ENCODE measurements at regions not wholly inside any gene's neighbourhood (a gene's known extent, or its start where the extent isn't known, plus 50 kb on each side); places are given as distances from the start of the nearest gene placed in this dataset.

DNA sequence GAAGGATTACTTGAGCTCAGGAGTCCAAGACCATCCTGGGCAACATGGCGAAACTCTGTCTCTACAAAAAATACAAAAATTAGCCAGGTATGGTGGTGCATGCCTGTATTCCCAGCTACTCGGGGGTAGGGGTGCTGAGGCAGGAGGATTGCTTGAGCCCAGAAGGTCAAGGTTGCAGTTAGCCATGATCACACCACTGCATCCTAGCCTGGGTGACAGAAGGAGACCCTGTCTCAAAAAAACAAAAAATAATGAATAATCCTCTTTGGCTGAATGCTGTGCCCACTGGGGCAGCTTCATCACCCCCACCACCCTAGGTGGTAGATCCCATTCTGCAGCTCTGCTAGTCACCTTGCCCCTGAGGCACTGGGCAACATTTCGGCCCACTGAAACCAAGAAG is 109.4 kb downstream of the ZFP36L2 start:
- Mint-ChIP-seq H3K27me3 (no peaks in the 10 kb centered on the region), H3K4me3 (no peak overlapping the region), H3K4me1 (peaks cover 17 to 57% (median 37%) of the 10 kb centered on the region in 4 donors), H3K36me3 (peaks cover 9 to 23% (median 15%) of the 10 kb centered on the region in 3 donors), H3K9me3 (peaks cover 0 to 15% (median 10%) of the 10 kb centered on the region in 9 donors), H3K27ac (peak overlapping the region in 3 of 10 donors; percentile 44 to 54 (median 53))
- DNase-seq (no peak), ATAC-seq (no peak)
- POLR2A ChIA-PET = interaction anchor here (0.7 kb wide), 1 partner anchor 109 kb away, joined by 3 read pairs; the partner anchor contains the start of gene ZFP36L2

DNA sequence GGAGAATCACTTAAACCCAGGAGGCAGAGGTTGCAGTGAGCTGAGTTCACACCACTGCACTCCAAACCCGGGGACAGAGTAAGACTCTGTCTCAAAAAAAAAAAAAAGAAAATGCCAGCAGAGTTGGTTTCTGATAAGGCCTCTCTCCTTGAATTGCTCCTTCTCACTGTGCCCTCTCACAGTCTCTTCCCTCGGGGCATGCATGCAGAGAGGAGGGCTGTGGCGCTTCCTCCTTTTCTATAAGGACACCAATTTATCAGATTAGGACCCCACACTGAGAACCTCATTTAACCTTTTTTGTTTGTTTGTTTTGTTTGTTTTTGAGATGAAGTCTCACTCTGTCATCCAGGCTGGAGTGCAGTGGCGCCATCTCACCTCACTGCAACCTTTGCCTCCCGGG is 110.5 kb downstream of the ZFP36L2 start:
- Mint-ChIP-seq H3K4me1 (peaks cover 15 to 50% (median 33%) of the 10 kb centered on the region in 4 donors), H3K36me3 (peaks cover 9 to 23% (median 15%) of the 10 kb centered on the region in 3 donors), H3K4me3 (no peak overlapping the region), H3K27ac (no peak overlapping the region), H3K9me3 (peaks cover 0 to 15% (median 10%) of the 10 kb centered on the region in 9 donors), H3K27me3 (no peaks in the 10 kb centered on the region)
- ATAC-seq = no peak
- DNase-seq = no peak
- POLR2A ChIA-PET = interaction anchor here (1.1 to 1.7 kb wide), 2 partner anchors 10 to 14 kb away, joined by 3 to 5 read pairs; no protein-coding TSS in a partner anchor

DNA sequence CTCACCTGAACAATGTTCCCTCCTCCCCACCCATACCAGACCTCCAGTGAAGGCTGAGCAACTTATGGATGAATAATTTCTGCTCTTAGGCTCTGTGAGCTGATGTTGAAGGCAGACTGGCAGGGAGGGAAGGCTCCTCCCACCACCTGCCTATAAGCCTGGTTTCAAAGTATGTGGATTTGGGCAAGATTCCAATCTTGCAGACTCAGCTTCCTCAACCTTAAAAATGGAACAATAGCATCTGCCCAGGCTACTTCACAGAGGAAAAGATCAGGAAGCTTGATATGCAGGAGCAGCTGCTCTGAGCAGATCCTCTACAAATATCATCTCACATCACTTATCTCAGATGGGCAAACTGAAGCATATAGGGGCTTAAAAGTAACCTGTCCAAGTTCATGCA is 112.2 kb downstream of the ZFP36L2 start:
- Mint-ChIP-seq H3K4me3 (no peak overlapping the region), H3K27ac (peak overlapping the region in 4 of 10 donors; percentile 7 to 76 (median 64))
- POLR2A ChIA-PET = interaction anchor here (0.8 to 1.7 kb wide), 3 partner anchors 10 to 15 kb away, joined by 3 to 5 read pairs (median 3); no protein-coding TSS in a partner anchor

DNA sequence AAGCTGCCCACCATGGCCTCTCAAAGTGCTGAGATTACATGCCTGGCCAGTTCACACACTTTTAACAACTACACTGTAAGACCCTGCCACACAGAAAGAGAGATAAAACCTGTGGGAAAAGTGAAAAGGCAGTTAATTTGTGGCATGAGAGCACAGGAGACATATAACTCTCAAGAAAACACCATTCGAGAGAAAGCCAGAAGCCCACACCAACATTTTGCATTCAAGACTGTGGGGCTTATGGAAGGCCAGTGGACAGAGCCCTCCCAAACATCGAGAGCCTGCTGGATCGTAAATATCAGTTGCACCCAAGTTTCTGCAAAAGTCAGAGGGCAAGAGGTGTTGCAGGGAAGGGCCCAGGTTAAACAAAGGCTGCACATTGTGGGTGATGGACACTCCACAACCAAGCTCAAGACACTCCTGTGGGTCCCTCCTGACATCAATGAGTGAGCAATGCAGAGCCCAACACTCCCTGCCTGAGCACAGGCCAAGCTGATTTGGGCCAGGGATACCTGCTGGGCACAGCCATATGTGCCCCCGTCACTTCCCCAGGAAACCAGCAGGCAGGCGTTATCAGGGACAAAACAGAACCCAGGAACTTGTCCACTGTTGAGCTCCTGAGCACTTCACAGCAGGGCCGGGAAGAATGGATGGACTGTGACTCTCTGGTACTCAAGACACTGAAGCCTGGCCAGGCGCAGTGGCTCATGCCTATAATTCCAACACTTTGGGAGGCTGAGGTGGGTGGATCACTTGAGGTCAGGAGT is 114.4 kb downstream of the ZFP36L2 start:
- POLR2A ChIA-PET = interaction anchor here (0.6 to 1.5 kb wide), 4 partner anchors 11 to 451 kb away, joined by 3 to 7 read pairs (median 3); no protein-coding TSS in a partner anchor
- ATAC-seq (no peak), DNase-seq (no peak)
- Mint-ChIP-seq H3K27me3 (no peaks in the 10 kb centered on the region), H3K9me3 (no peaks in the 10 kb centered on the region), H3K4me3 (no peak overlapping the region), H3K36me3 (peaks cover 0 to 6% (median 2%) of the 10 kb centered on the region in 3 donors), H3K4me1 (peaks cover 30 to 62% (median 56%) of the 10 kb centered on the region in 4 donors), H3K27ac (peak overlapping the region in 2 of 10 donors; percentile 32 to 53)

More for the DNA sequence above, 112.2 kb downstream of the ZFP36L2 start:
- Mint-ChIP-seq H3K27me3 (no peaks in the 10 kb centered on the region), H3K4me1 (peaks cover 22 to 57% (median 40%) of the 10 kb centered on the region in 4 donors), H3K36me3 (peaks cover 9 to 17% (median 9%) of the 10 kb centered on the region in 3 donors), H3K9me3 (peaks cover 0 to 10% (median 6%) of the 10 kb centered on the region in 9 donors)
- DNase-seq (no peak), ATAC-seq (no peak)

DNA sequence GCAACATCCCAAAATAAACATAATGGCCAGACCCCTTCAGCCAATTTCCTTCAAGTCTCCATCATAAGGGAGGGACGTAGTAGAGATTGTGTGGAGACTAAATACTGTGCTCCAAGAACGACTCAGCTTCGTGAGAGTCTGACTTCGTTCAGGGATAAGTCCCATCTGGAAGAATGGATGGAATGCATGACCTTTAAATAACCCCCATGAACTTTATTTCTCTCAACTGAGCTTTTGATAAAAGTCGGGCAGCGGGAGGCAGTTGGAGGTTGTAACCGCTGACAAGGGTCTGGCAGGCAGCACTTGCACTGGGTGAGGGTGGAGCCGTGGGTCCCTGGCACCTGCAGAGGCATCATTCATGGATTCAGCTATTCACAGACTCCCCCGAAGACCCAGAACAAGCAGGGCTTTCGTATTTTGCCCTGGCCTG is 115.9 kb downstream of the ZFP36L2 start:
- Mint-ChIP-seq H3K27ac (peak overlapping the region in 2 of 10 donors; percentile 32 to 84), H3K27me3 (no peaks in the 10 kb centered on the region), H3K4me1 (peaks cover 32 to 69% (median 66%) of the 10 kb centered on the region in 4 donors), H3K36me3 (peaks cover 0 to 8% (median 0%) of the 10 kb centered on the region in 3 donors), H3K4me3 (no peak overlapping the region), H3K9me3 (no peaks in the 10 kb centered on the region)
- DNase-seq (no peak), ATAC-seq (no peak)
- POLR2A ChIA-PET = interaction anchor here (1.0 kb wide), 1 partner anchor 13 kb away, joined by 5 read pairs; no protein-coding TSS in a partner anchor

DNA sequence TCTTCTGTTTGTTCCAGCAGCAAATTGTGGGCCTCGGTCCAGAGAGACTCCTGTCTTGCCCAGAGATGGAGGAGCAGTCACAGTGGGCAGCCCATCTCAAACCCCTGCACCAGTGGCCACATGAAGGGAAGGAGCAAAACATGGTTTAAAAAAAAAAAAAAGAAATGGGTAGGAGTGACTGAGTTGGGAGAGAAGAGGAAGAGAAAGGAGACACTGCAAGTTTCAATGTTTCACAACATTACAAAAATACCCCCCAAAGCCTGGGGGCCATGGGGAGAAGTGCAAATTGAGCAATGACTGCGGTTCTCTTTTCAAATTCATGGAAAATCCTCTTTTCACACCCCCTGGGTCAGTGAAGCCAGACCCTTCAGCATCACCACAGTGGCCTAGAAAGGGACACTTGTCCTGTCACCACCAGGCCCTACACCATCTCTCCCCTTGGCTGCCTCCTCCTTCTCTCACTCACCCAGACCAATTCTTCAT is 117.1 kb downstream of the ZFP36L2 start:
- POLR2A ChIA-PET = interaction anchor here (0.8 to 1.0 kb wide), 2 partner anchors 17 to 136 kb away, joined by 3 to 5 read pairs; no protein-coding TSS in a partner anchor

DNA sequence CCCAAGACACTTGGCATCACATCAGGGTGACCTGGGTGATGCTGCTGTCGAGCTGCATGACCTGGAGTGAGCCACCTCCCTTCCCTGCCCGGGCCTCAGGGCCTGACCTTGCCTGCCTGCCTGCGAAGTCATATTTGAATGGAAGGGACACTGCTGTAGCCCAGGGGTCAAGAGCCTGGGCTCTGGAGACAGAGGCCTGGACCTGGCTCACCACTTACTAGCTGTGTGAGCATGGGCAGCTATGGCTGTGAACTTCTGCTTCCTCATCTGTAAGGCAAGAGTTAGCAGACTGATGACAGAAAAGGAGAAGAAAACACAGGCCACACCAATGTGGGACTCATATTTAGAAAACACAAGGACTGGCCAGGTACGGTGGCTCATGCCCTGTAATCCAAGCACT is 118.7 kb downstream of the ZFP36L2 start:
- peaks cover 17 to 65% (median 50%) of the 10 kb centered on the region in 4 donors for H3K4me1 Mint-ChIP-seq
- no peaks in the 10 kb centered on the region for H3K27me3 Mint-ChIP-seq
- peaks cover 0 to 10% (median 0%) of the 10 kb centered on the region in 9 donors for H3K9me3 Mint-ChIP-seq
- POLR2A ChIA-PET = no interaction called here
- DNase-seq = no peak
- H3K4me3 Mint-ChIP-seq = peak overlapping the region in 2 of 10 donors; percentile 29 to 49
- peak overlapping the region in 5 of 10 donors; percentile 37 to 82 (median 79) for H3K27ac Mint-ChIP-seq
- H3K36me3 Mint-ChIP-seq = peaks cover 6 to 8% (median 8%) of the 10 kb centered on the region in 3 donors
- ATAC-seq = no peak

More for the DNA sequence above, 117.1 kb downstream of the ZFP36L2 start:
- Mint-ChIP-seq H3K27ac (peak overlapping the region in 8 of 10 donors; percentile 60 to 90 (median 82)), H3K4me1 (peaks cover 24 to 65% (median 61%) of the 10 kb centered on the region in 4 donors), H3K4me3 (no peak overlapping the region), H3K27me3 (no peaks in the 10 kb centered on the region), H3K9me3 (peaks cover 0 to 4% (median 0%) of the 10 kb centered on the region in 9 donors), H3K36me3 (peaks cover 2 to 8% (median 5%) of the 10 kb centered on the region in 3 donors)
- DNase-seq (no peak), ATAC-seq (no peak)

DNA sequence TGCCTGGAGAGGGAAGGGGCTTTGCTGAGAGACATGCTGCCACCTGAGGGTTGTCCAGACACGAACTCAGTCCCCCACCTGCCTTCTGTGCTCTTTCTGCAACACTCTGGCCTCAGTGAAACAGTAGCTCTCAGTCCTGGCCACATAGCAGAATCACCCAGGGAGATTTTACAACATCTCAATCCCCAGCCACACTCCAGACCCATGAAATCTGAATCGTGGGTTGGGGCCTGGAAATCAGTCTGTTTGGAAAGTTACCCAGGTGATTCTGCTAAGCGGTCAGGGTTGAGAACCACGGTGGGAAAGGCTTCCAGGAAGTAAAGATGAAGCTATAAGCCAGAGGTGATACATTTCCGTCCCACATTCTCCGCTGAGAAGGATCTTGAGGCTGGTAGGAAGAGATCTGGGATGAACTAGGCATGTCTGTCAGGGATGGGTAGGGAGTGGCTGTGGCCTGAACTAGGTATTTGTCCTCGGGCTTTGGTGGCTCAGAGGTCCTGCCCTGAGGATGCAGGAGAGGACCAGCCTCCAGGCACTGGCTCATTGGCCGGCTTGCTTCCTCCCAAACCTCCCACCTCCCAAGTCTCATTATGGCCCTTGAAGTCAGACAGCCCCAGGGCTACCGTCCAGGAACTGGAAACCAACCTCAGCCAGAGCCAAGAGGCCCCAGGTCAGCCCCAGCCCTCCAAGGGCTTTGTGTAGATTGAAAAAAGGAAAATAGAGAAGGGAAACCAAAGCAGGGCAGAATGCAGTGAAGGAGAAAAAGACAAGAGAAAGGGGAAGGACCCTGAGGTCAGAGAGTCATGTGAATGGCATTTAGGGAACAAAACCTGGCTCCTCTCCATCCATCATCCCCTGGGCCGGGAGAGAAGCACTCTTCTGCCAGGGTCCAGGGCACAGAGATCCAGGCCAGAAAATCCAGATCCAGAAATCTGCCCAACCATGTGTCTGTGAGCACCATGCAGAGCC is 119.6 kb downstream of the ZFP36L2 start:
- Mint-ChIP-seq H3K36me3 (peaks cover 6 to 8% (median 8%) of the 10 kb centered on the region in 3 donors), H3K9me3 (peaks cover 0 to 10% (median 0%) of the 10 kb centered on the region in 9 donors), H3K4me1 (peaks cover 21 to 70% (median 51%) of the 10 kb centered on the region in 4 donors), H3K27ac (peak overlapping the region in 8 of 10 donors; percentile 15 to 87 (median 74)), H3K4me3 (peak overlapping the region in 2 of 10 donors; percentile 24 to 52), H3K27me3 (no peaks in the 10 kb centered on the region)
- peak in 1 of 2 donors; percentile 37 for ATAC-seq
- POLR2A ChIA-PET = interaction anchor here (0.6 to 1.8 kb wide), 2 partner anchors 8 to 156 kb away, joined by 3 read pairs; no protein-coding TSS in a partner anchor
- no peak for DNase-seq

DNA sequence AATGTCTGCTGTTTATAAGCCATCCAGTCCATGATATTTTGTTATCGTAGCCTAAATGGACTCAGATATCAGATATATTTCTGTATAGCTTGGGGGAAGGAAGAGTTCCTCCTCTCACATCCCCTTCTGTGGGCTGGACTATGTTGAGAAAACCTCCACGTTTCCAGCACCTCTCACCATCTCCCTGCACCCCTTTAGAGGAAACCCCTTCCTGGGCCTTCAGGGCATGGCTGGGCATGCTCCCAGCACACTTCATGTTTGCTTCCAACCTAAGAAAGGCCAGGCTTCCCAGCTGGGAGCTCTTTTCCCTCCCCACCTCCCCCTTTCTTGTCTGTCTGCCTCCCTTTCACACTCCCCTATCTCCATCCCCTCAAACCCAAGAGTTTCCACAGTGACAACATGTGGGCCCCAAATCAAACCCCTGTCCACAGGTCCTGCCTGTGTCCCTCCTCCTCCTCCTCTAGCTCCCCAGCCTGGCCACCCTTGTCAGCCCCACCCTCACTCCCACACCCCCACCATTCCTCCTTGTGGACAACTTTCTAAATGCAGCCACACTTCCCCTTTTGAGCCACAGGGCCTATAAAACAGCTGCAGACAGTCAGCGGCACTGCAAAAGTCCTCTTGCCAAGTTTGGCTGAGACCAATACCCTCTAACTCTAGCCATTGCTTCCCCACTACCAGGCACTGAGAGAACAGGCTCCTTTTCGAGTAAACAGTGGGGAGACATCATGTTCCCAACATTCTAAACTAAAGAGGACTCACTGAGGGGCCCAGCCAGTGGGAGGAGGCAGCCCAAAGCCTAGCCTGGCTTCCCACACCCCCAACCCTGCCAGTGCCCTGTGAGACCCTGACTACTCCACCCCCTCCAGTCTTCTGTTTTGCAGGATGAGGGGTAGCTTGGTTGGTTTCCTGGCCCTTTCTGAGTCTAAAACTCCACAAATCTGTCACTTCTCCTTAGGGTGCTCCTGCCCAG is 120.5 kb downstream of the ZFP36L2 start:
- Mint-ChIP-seq H3K36me3 (peaks cover 6 to 8% (median 8%) of the 10 kb centered on the region in 3 donors), H3K27me3 (no peaks in the 10 kb centered on the region), H3K4me3 (peak overlapping the region in 3 of 10 donors; percentile 36 to 56 (median 52)), H3K27ac (peak overlapping the region in 9 of 10 donors; percentile 25 to 89 (median 67)), H3K4me1 (peaks cover 22 to 70% (median 51%) of the 10 kb centered on the region in 4 donors), H3K9me3 (peaks cover 0 to 10% (median 0%) of the 10 kb centered on the region in 9 donors)
- peak in 1 of 2 donors; percentile 50 for ATAC-seq
- no peak for DNase-seq
- POLR2A ChIA-PET = interaction anchor here (1.2 to 1.8 kb wide), 2 partner anchors 9 to 31 kb away, joined by 3 read pairs; no protein-coding TSS in a partner anchor

DNA sequence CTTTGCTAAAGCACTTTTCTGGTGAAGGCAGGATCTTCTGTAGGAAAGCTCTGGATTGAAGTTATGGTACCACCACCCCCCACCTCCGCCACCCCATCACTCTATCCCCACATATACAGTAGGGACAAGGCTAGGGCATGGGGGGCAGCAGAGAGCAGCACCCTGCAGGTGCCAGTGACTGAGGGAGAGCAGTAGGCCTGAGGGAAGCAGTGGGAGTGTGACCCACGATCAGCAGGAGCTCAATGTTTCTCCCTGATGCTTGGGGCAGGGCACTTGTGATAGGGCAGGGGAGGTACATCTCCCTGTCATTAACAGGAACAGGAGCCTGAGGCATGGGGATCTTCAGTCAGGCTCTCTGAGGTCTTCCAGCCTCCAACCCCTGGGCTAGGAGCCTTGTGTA is 121.6 kb downstream of the ZFP36L2 start:
- ATAC-seq = no peak

More for the DNA sequence above, 121.6 kb downstream of the ZFP36L2 start:
- peak overlapping the region in 3 of 10 donors; percentile 47 to 57 (median 48) for H3K27ac Mint-ChIP-seq
- peaks cover 9 to 11% (median 10%) of the 10 kb centered on the region in 3 donors for H3K36me3 Mint-ChIP-seq
- peaks cover 25 to 67% (median 51%) of the 10 kb centered on the region in 4 donors for H3K4me1 Mint-ChIP-seq
- peaks cover 0 to 10% (median 0%) of the 10 kb centered on the region in 9 donors for H3K9me3 Mint-ChIP-seq
- H3K27me3 Mint-ChIP-seq = no peaks in the 10 kb centered on the region
- peak overlapping the region in 1 of 10 donors; percentile 69 for H3K4me3 Mint-ChIP-seq
- POLR2A ChIA-PET = no interaction called here
- no peak for DNase-seq

Measured in naive thymus-derived CD8-positive, alpha-beta T cell (primary cell).